ENCODE measurements at regions not wholly inside any gene's neighbourhood (a gene's known extent, or its start where the extent isn't known, plus 50 kb on each side); places are given as distances from the start of the nearest gene placed in this dataset.

DNA sequence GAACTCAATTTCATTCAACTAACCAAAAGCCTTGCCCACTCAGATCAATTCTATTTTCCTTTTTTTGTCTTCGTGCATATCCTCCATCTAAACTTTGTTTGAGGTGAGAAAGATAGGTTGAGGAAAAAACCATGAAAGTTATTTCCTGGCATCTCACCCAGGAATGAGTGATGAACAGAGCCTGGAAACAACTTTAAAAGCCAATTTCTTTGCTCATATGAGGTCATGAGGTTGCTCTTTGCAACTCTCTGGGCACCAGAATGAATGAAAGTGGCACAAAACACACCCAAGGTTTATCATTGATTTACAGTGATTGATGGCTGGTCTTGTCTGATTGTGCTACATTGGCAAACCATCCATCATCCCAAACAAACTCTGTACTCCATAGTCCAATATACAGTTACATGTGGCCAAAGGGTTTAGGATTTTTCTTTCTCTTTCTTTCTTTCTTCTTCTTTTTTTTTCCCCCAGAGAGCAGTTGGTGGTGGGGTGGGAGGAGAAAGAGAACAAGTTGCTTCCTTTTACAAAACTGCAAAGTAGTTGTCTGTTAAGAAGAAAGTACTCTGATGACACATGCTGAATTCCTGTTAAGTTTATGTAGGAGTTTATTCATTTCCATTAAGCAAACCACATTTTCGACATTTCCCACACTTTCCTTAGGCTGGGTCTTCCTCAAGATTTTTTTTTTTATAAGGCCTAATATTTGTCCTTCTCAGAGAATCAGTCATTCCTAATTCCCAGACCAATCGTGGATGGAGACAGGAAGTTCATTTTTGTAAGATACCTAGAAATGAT, 575.9 kb upstream of the ZEB2 start:
- DNase-seq, result no peak

DNA sequence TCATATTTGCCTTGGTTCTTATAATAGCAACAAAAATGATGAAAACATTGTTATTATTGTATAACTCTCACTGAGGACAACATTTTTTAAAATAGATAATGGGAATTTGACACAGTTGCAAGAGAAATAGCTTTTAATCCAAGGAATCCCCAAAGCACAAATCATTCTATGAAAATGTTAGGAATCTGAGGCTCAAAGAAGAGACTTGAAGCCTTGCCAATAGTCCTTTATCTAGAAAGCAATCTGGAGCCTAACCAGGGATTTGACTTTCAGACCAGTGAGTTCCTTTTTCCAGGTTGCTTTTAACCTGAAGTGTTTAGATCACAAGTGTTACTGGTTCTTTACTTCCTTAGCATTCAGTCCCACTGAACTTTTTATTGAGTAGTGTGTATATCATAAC, 574.5 kb upstream of the ZEB2 start:
- no peak for DNase-seq

DNA sequence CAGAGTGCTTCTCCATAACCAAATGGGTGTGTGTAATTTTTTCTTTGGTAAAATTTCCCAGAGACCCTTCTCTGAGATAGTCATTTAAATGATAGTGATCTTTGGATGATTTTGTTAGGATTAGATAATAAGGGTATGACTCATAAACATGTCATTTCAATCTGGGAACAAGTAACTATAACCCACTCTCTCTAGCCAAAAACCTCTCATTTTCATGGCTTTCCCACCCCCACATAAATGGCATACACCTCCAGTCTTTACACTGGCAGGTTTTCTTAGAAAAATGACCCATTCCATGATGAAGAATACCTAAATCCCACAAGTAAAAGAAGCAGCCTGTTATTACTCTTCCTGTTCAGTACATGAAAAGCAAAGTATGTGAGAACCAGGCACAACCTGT, 572.0 kb upstream of the ZEB2 start:
- DNase-seq, result no peak

DNA sequence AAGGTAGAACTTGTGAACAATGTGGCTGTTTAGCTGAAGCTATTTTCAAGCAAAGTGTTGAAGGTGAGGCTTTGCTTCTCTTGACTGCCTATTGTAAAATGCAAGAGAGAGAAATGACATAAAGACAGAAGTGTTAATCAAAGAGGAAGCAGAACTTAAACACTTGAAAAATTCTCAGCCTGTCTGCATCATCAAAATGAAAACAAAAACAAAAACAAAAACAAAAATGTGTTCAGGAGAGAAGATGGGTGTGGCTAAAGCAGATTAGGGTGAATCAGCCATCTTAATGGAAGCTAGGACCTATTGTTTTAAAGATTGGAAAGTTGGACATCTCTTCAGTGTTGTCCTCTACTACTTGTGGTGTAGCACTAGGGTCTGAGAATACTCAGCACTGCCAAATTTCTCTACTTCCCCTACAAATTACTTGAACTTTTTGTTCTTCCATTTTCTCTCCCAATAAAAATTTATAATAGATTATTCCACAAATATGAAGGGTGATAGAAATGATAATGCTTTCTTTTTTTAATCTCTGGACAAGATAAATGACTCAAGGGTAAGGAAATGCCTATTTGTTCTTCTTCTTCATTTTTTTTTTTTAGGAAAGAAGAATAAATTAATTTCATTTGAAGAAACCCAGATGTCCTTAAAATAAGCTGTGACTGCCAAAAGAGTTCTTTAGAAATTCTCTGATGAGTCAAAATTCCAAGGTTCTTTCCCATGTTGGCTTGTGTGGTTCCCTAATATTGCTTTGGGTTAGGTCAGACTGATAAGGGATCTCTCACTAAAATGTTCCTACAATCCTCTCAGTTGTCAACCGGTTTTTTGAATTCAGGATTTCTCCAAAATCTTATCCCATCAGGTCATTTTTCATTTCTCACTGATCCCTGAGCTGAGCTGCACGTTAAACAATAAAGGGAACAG, 571.2 kb upstream of the ZEB2 start:
- no peak for DNase-seq

DNA sequence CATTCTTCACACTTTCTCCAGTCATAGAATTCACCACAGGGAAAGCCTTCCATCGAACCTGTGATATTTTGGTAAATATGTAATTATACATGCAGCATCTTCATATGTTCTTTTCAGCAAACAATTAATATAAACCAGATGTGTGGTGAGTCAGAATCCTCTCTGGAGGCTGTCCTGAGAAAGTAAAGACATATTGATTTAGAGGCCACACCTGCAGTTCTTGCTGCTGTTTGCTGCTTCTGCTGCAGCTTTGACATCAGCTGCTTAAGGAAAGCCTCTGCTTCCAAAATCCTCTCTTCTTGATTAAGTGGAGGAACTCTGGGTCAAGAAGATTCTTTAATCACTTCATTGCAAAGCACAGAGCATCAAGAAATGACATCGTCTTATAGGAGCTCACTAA, 568.8 kb upstream of the ZEB2 start:
- no peak for DNase-seq

DNA sequence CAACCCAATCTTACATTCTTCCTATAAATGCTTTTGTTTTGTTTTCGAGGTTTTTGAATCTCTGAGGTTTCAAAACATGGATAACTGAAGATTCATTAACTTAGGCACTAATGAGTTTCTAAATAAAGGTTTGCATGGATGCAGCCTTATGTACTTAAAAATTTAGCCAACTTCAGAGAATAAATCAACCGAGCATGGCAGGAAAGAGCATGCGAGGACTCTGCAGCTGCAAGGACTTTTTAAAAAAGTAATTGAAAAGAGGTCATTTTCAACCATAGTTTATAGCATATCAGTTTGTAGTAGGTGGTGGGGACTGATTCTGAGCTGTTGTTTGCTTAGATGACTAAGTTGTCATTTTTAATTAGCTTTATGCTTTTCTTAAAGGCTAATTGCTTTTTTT, 567.0 kb upstream of the ZEB2 start:
- no peak for DNase-seq

DNA sequence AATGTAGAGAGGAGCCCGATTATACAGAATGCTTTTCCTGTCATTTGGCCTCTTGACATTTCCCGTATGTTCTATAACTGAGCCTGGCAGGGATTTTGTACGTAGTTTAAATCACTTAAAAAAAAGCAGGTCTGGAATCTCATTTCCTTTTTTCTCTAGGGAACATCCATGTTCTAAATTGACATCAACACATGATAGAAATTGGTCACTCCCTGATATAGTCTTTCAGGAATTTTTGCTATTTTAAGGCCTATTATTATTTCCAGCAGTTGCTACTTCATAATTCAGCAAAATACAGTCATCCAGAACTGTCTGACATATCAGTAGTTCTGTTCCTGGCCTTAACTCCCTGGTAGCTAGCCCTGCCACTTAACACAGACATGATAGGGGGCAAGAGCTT, 565.7 kb upstream of the ZEB2 start:
- no peak for DNase-seq

DNA sequence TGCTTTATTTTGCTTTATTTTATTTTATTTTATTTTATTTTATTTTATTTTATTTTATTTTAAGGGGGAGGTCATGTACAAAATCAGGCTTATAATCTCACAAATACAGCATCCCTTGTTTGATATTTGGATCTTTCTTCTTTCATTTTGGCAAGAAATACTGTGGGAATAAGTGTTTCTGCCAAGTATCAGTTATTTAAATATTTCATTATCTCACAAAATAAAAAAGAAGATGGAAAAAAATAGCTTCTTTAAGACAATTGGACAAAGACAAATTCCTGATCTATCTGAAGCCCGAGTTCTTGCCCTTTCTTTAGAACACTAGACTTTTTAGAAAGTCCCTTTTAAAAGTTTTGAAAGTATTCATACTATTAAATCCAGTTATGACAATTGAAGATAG, 560.5 kb upstream of the ZEB2 start:
- DNase-seq, result no peak

DNA sequence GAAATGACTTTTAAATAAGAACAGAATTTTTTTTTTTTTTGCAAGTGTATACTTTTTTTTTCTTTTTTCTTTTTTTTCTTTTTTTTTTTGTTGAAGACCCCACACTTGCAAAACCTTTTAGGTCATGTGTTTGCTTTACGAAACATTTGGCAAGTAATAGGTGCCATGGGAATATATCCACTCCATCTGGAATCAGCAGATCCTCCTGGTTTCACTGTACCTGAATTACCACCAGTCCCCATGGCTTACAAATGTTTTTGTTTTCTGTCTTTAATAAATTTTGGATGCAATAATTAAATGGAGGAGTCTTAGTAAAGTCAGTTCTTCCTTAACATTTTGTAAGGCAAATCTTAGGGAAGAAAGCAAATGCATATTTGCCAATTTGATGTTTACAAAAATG, 559.7 kb upstream of the ZEB2 start:
- no peak for DNase-seq

DNA sequence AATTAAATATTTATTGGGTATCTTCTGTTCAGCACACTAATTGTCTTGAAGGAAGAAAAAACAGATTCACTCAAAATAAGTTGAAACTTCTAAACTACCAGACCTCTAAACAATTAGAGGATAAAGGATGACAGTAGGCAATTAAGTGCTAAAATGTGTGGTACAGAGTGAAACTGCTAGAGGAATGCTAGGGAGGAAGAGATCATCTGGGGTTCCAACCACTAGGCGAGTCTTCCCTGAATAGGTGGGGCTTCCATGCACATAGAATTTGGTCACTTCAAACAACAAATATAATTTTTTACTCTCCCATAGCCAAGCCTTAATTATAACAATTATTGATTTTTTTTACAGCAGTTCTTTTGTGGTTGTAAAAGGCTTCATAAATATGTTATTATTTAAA, 559.0 kb upstream of the ZEB2 start:
- DNase-seq, result no peak

DNA sequence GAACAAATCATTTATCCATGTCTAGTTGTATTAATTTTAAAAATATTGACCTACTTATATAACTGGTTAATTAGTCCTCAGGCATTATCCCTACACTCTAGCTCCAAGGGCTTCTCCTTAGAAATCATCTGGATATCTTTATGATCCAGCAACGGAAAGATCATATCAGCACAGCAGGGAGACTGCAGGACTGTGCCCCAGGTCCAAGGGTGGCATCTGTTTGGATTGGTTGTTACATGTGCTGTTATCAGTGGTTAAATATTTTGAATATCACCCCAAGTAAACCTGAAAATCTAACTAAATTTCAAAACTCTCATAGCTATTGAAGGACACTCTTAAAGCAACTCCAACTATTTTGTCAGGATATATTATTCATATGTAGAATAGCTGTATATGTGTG, 556.2 kb upstream of the ZEB2 start:
- DNase-seq, result no peak

DNA sequence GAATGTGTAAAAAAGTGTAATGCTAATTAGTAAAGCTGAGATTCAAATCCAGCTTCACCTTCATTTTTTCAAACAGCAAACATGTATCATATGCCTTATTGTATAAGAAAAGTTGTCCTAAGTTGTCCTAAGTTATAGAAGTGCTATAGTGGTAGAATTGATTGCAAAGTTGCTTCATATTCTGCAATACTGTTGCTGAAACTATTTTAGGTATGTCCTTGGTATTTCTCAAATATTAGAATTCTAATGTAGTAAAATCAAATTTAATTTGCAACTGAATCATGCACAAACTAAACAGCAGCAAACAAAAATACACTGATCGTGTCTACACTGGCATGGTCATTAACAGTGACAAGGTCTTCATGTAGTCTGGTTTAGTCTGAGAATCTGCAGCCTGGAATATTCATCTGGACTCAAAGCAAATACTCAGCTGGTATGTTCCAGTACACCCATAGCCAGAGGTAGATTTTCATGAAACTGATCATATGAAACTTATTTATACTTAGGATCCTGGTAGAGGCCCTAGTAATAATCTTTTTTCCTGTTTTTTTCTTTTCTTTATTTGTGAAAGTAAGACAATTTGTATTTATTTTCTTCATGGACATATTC, 555.6 kb upstream of the ZEB2 start:
- DNase-seq, result no peak

DNA sequence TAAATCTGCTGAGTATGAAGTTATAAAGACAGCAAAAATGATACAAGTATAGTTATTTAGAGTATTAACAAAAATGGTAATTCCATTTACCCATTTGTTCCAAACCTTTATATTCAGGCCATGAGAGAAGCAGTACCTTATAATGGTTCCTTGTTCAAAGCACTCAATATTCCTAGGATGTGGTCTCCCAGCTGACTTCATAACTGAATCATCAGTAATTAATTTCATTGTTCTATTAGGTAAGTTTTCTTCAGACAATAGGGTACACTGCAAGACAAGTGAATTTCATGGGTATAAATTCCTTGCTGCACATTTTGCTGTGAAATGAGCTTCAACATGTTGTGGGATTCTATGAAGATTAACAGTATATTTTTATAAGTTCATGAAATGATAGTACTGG, 550.8 kb upstream of the ZEB2 start:
- DNase-seq, result no peak

DNA sequence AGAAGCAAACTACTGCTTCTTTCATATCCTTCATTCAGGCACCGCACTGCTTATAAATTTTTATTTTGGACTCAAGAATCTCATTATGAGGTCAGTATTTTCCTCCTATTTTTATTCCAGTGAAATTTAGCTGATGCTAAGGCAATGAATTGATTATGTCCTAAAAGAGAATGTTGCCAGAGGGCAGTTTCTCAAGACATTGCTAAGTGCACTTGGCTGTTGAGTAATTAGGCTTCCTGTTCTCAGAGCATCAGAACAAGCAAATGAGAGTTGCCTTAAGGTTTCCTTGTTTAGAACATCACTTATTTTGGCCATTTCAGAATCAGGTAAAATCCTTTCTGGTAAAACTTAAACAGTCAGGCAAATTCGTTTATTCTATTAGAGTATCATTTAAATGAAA, 548.6 kb upstream of the ZEB2 start:
- DNase-seq, result no peak

DNA sequence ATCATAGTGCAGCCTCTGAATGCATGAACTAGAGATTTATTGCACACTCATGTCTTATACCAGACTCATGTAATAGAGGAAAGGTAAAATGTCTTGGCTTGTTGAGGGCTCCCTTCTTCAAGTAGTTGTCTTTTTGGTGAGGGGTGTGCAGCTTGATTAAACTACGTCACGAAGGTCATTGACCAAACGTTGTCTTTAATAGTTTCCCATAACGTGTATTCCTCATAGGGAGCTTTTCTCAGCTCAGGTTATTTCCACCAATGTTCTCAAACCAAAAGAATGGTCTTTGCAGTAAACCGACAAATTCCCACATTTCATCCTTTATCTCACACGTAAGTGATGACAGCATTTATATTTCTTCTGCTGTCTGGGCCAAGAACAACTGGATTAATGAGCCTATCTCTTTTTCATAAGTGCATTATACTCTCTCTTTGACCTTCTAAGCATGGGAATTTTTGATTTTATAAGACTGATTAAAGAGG, 547.7 kb upstream of the ZEB2 start:
- DNase-seq, result no peak

DNA sequence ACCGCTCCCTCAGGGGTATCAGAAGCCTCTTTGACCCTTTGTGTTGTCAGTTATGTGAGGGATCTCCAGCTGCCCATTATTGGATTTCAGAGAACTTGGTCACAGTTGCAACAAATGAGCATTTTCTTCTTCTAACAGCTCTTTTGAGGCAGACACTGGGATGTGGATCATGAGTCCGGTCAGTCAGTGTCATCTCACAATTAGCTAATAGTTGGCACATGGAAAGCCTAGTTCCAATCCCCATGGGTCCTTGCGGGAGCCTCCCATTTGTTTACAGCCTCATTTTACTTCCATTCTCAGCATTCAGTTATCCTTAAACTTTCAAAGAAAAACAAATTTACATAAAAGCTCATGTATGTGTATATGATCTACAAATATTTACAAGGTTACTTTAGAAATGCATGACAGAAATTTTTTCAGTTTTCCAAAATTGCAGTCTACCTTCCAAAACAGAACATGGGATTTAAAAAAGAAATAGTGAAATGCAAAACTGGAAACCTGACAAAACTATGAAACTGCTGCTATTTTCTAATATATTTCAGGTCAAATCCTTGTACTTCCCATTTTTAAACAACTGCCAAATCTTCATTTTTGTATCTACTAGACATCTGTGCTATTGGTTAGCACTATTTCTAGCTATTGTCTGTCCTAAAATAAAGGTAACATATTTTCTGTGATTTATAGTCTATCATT, 547.1 kb upstream of the ZEB2 start:
- no peak for DNase-seq

DNA sequence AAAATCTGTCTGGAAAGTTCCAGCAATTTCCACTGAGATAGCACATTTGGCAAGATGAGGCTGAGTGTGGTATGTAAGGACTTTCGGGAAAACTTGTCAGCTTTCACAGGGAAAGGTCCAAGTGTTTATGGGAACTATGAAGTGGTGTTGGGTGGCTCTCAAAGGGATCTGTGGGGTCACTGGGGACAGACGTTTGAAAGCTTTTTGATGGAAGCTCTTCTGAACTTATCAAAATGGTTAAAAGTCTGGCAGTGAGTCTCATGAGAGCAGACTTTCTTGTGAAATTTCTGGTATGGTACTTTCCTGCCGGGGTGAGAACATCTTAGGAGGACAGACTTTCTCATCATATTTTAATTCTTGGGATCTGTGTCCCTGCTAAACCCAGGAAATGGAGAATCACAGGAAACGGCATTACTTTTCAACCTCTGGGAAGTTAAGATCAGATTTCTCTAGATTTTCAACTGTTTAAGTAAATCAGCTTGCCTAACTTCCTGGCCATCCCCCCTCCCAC, 546.3 kb upstream of the ZEB2 start:
- DNase-seq, result no peak

DNA sequence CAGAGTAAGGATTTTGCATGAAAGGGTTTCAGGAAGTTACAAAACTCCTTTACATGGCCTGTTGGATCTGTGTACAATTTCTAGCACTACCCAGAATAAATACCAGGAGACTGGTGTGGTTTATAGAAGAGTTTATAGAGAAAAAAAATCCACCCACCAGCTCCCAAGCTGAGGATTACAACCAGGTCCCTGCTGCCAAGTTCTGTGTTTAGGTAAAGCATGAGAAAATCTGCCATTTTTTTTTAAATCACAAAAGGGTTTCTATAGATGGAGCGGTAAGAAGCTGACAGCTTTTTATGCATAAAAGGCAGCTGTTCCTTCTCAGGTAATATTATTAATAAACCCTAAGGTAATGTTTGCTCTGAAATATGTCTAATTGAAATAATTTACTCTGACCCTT, 545.4 kb upstream of the ZEB2 start:
- no peak for DNase-seq

DNA sequence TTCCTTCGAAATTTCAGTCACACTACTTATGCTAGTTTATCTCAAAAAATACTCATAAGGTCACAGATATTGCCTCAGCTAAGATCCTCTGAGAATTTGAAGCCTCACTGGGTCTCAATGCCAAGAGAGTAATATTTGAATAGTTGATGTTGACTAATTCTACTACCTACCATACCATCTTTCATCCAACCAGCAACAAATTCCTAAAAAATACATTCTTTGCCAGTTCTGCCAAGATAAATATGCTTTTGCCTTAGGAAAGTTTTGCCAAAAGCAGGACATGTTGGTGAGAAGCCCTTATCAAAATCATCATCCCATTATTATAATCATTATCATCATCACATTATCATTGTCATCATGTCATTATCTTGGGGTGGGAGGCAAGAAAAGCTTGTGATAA, 544.6 kb upstream of the ZEB2 start:
- DNase-seq, result no peak

DNA sequence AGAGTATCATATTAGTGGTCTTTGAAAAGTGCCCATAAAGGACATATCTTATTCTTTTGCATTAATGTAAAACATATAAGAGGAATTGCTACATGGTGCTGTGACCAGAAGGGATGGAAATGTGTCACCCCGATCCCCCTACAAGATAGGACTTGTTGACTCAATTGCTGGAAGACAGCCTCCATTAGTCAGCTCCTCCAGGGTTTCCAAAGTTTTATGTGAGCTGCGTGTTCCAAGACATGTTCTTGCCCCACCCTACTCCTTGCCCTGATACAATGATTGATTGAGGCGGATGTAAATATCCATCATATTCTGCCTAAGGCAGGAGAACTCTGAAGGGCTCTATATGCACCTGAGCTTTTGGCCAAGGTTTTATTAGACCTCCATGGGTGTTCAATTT, 541.0 kb upstream of the ZEB2 start:
- no peak for DNase-seq

DNA sequence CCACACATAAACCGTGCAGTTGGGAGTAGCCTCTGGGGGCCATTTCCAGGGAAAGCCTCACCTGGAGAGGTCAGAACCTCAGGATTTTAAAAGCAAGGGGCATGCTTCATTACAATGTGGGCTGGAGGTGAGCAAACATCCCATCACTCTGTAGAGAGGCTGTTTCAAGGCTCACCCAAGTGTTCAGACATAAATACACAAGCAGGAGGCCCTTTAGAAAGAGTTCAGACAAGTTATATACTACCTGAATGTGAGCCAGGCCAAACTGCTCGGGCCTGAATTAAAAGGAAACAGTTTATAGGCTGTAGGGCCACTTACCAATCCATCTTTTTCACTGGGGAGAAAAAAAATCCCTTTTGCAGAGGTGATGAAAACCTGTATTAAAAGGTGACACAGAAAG, 540.0 kb upstream of the ZEB2 start:
- DNase-seq, result peak in 1 of 3 experiments; percentile 5

DNA sequence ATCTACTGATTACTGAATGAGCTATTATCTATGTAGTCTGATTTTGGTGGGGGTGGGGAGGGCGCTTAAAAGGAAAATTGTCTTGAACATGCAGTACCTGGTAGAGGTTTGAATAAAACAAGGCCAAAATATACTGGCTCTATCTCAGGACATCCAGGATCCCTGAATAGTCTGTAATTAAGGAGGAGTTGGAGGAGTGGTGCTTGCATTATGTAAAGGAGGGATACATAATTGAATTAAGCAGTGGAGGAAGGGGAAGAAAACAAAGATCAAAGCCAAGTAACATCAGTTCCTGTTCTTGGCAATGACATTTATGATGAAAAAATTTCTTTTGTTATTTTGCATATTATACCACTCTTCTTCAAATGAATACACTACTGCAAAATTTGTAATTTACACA, 539.4 kb upstream of the ZEB2 start:
- no peak for DNase-seq

DNA sequence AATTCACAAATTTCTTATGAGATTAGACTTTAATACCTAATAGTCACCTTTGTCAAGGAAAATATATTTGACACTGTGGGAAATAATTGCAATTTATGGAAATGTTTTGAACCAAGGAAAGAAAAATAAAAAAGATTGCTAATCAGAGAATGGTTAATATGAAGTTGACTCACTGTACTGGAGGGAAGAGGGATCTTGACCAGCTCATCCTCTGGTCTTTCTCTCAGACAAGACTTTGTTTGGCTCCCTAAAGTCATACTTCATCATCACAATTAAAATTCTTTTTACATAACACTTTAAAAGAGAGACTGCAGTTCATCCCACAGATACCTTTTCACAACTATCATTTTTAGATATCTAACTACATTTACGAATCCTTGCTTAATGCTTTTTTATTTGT, 538.5 kb upstream of the ZEB2 start:
- DNase-seq, result no peak
